SK-N-SH treated with all-trans-retinoic acid at 6 μM for 48 hours (cell line): ENCODE measurements at regions not wholly inside any gene's neighbourhood (a gene's known extent, or its start where the extent isn't known, plus 50 kb on each side); places are given as distances from the start of the nearest gene placed in this dataset.

Source experiments
- ATAC-seq: fragments of 200-7000 bp; cut with Tn5 transposase; 3 replicates; pipeline ENCODE4 v1.9.1; 2020; ENCODE audit warnings: mild to moderate bottlenecking, moderate library complexity
- ARNTL ChIP-seq: fragments of 450-650 bp; formaldehyde crosslinking; IDR thresholded peaks from 2 replicates; pipeline ENCODE4 v1.5.0; 2020; ENCODE audit warnings: low read depth, mild to moderate bottlenecking, moderate library complexity, borderline replicate concordance
- BACH2 ChIP-seq: fragments of 250-450 bp; sonication (Bioruptor Pico); IDR thresholded peaks from 2 replicates; pipeline ENCODE4 v1.9.0; 2021; ENCODE audit warnings: mild to moderate bottlenecking, borderline replicate concordance
- CREB5 ChIP-seq: fragments of 250-450 bp; sonication (Bioruptor Pico); IDR thresholded peaks from 2 replicates; pipeline ENCODE4 v1.5.1; 2020; ENCODE audit warnings: low read depth, mild to moderate bottlenecking, moderate library complexity
- CSDC2 ChIP-seq: fragments of 250-450 bp; sonication (Bioruptor Pico); IDR thresholded peaks from 2 replicates; pipeline ENCODE4 v1.5.0; 2020; ENCODE audit warnings: mild to moderate bottlenecking, moderate library complexity
- ESRRG ChIP-seq: fragments of 250-450 bp; sonication (Bioruptor Pico); IDR thresholded peaks from 2 replicates; pipeline ENCODE4 v1.6.1; 2021; ENCODE audit warnings: mild to moderate bottlenecking
- GLIS3 ChIP-seq: fragments of 250-450 bp; sonication (Bioruptor Pico); IDR thresholded peaks from 2 replicates; pipeline ENCODE4 v1.5.0; 2020; ENCODE audit warnings: mild to moderate bottlenecking, moderate library complexity
- ISL1 ChIP-seq: fragments of 250-450 bp; sonication (Bioruptor Pico); IDR thresholded peaks from 2 replicates; pipeline ENCODE4 v2.1.2; 2022; ENCODE audit warnings: mild to moderate bottlenecking, moderate library complexity
- OSR1 ChIP-seq: fragments of 250-450 bp; sonication (Bioruptor Pico); IDR thresholded peaks from 2 replicates; pipeline ENCODE4 v1.8.0; 2022; ENCODE audit warnings: moderate library complexity, mild to moderate bottlenecking, inconsistent platforms
- PPARA ChIP-seq: fragments of 250-450 bp; sonication (Bioruptor Pico); IDR thresholded peaks from 2 replicates; pipeline ENCODE4 v1.5.0; 2020; ENCODE audit warnings: mild to moderate bottlenecking, borderline replicate concordance
- RARB ChIP-seq: fragments of 250-450 bp; sonication (Bioruptor Pico); IDR thresholded peaks from 2 replicates; pipeline ENCODE4 v1.8.0; 2021; ENCODE audit warnings: mild to moderate bottlenecking, moderate library complexity
- TCF4 ChIP-seq: fragments of 250-450 bp; sonication (Bioruptor Pico); IDR thresholded peaks from 2 replicates; pipeline ENCODE4 v1.8.0; 2021; ENCODE audit warnings: mild to moderate bottlenecking, moderate library complexity, borderline replicate concordance
- TOX ChIP-seq: fragments of 250-450 bp; sonication (Bioruptor Pico); IDR thresholded peaks from 2 replicates; pipeline ENCODE4 v1.8.0; 2021; ENCODE audit warnings: mild to moderate bottlenecking, moderate library complexity, borderline replicate concordance
- ZC3H10 ChIP-seq: fragments of 250-450 bp; sonication (Bioruptor Pico); IDR thresholded peaks from 2 replicates; pipeline ENCODE4 v1.5.1; 2021; ENCODE audit warnings: mild to moderate bottlenecking, moderate library complexity
- ZFP3 ChIP-seq: fragments of 250-450 bp; sonication (Bioruptor Pico); IDR thresholded peaks from 2 replicates; pipeline ENCODE4 v1.5.0; 2020; ENCODE audit warnings: mild to moderate bottlenecking, moderate library complexity
- ZFP30 ChIP-seq: fragments of 450-650 bp; formaldehyde crosslinking; IDR thresholded peaks from 2 replicates; pipeline ENCODE4 v1.5.0; 2022; ENCODE audit warnings: mild to moderate bottlenecking, moderate library complexity
- ZNF565 ChIP-seq: fragments of 450-650 bp; formaldehyde crosslinking; conservative IDR thresholded peaks from 2 replicates; pipeline ENCODE4 v1.5.0; 2020; ENCODE audit warnings: low read depth, mild to moderate bottlenecking, moderate library complexity
- ZNF70 ChIP-seq: fragments of 450-650 bp; formaldehyde crosslinking; IDR thresholded peaks from 2 replicates; pipeline ENCODE4 v1.5.0; 2020; ENCODE audit warnings: mild to moderate bottlenecking, moderate library complexity
- ZNF8 ChIP-seq: fragments of 450-650 bp; formaldehyde crosslinking; IDR thresholded peaks from 2 replicates; pipeline ENCODE4 v1.5.0; 2020; ENCODE audit warnings: mild to moderate bottlenecking, moderate library complexity
- TF ChIP-seq, protein P1 (sequence below): fragments of 250-450 bp; sonication (Bioruptor Pico); IDR thresholded peaks from 2 replicates; pipeline ENCODE4 v1.5.1; 2021; ENCODE audit warnings: mild to moderate bottlenecking, moderate library complexity
- TF ChIP-seq, protein P2 (sequence below): fragments of 250-450 bp; sonication (Bioruptor Pico); IDR thresholded peaks from 2 replicates; pipeline ENCODE4 v1.8.0; 2021; ENCODE audit warnings: low read depth, mild to moderate bottlenecking, moderate library complexity, borderline replicate concordance
- TF ChIP-seq, protein P3 (sequence below): fragments of 250-450 bp; sonication (Bioruptor Pico); IDR thresholded peaks from 2 replicates; pipeline ENCODE4 v1.8.0; 2020; ENCODE audit warnings: mild to moderate bottlenecking, moderate library complexity, borderline replicate concordance

GRCh38 chr12:24079083-24079482 is 129.6 kb upstream of the SOX5 start:
- TF ChIP-seq CREB5 (CRISPR knock-in tag), result no peak
- no peak for TF ChIP-seq BACH2 (CRISPR knock-in tag)
- no peak for TF ChIP-seq ZNF8 (CRISPR knock-in tag)
- TF ChIP-seq, protein P1, sequence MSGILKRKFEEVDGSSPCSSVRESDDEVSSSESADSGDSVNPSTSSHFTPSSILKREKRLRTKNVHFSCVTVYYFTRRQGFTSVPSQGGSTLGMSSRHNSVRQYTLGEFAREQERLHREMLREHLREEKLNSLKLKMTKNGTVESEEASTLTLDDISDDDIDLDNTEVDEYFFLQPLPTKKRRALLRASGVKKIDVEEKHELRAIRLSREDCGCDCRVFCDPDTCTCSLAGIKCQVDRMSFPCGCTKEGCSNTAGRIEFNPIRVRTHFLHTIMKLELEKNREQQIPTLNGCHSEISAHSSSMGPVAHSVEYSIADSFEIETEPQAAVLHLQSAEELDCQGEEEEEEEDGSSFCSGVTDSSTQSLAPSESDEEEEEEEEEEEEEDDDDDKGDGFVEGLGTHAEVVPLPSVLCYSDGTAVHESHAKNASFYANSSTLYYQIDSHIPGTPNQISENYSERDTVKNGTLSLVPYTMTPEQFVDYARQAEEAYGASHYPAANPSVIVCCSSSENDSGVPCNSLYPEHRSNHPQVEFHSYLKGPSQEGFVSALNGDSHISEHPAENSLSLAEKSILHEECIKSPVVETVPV, result no peak
- TF ChIP-seq GLIS3 (CRISPR knock-in tag), result no peak
- TF ChIP-seq OSR1, result no peak
- no peak for TF ChIP-seq TCF4 (CRISPR knock-in tag)
- TF ChIP-seq ZFP3 (CRISPR knock-in tag), result no peak
- TF ChIP-seq, protein P2, sequence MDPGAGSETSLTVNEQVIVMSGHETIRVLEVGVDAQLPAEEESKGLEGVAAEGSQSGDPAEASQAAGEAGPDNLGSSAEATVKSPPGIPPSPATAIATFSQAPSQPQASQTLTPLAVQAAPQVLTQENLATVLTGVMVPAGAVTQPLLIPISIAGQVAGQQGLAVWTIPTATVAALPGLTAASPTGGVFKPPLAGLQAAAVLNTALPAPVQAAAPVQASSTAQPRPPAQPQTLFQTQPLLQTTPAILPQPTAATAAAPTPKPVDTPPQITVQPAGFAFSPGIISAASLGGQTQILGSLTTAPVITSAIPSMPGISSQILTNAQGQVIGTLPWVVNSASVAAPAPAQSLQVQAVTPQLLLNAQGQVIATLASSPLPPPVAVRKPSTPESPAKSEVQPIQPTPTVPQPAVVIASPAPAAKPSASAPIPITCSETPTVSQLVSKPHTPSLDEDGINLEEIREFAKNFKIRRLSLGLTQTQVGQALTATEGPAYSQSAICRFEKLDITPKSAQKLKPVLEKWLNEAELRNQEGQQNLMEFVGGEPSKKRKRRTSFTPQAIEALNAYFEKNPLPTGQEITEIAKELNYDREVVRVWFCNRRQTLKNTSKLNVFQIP, result no peak
- TF ChIP-seq CSDC2 (CRISPR knock-in tag), result no peak
- no peak; the same call in 1 of the 2 replicates for TF ChIP-seq ISL1
- no peak for TF ChIP-seq ARNTL (CRISPR knock-in tag)
- no peak for TF ChIP-seq ZC3H10 (CRISPR knock-in tag)
- TF ChIP-seq, protein P3, sequence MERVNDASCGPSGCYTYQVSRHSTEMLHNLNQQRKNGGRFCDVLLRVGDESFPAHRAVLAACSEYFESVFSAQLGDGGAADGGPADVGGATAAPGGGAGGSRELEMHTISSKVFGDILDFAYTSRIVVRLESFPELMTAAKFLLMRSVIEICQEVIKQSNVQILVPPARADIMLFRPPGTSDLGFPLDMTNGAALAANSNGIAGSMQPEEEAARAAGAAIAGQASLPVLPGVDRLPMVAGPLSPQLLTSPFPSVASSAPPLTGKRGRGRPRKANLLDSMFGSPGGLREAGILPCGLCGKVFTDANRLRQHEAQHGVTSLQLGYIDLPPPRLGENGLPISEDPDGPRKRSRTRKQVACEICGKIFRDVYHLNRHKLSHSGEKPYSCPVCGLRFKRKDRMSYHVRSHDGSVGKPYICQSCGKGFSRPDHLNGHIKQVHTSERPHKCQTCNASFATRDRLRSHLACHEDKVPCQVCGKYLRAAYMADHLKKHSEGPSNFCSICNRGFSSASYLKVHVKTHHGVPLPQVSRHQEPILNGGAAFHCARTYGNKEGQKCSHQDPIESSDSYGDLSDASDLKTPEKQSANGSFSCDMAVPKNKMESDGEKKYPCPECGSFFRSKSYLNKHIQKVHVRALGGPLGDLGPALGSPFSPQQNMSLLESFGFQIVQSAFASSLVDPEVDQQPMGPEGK (CRISPR knock-in tag), result no peak
- TF ChIP-seq, all 23 proteins: peak for 0
- no peak for ATAC-seq

- ATAC-seq, result peak; percentile 67
- no peak for TF ChIP-seq RARB (CRISPR knock-in tag)
- no peak for TF ChIP-seq ZFP30 (CRISPR knock-in tag)
- no peak for TF ChIP-seq TOX (CRISPR knock-in tag)
- TF ChIP-seq OSR1, result no peak
- no peak for TF ChIP-seq ZNF565 (CRISPR knock-in tag)
- peak; percentile 44; the same call in 1 of the 2 replicates for TF ChIP-seq ISL1
- TF ChIP-seq PPARA (CRISPR knock-in tag), result no peak
- no peak for TF ChIP-seq ARNTL (CRISPR knock-in tag)
- no peak for TF ChIP-seq TCF4 (CRISPR knock-in tag)
- TF ChIP-seq, protein P2, result no peak
- TF ChIP-seq, protein P3 (CRISPR knock-in tag), result no peak
- TF ChIP-seq ZNF70, result peak; percentile 86; the same call in 1 of the 2 replicates
- TF ChIP-seq ZFP3 (CRISPR knock-in tag), result no peak
- no peak for TF ChIP-seq ZNF8 (CRISPR knock-in tag)
- no peak for TF ChIP-seq ESRRG
- TF ChIP-seq CREB5 (CRISPR knock-in tag), result 0 out of 2 replicates have a peak, but pooled peaks have one; percentile 27
- TF ChIP-seq ZC3H10 (CRISPR knock-in tag), result no peak
- TF ChIP-seq, protein P1, result no peak
Measured at GRCh38 chr12:24078318-24078765, 128.9 kb upstream of the SOX5 start.
